ENCODE measurements at regions not wholly inside any gene's neighbourhood (a gene's known extent, or its start where the extent isn't known, plus 50 kb on each side); places are given as distances from the start of the nearest gene placed in this dataset.
"Not testable (repeated sequence)": the region's sequence is repeated elsewhere in the genome, so short reads cannot be mapped to it uniquely, and the experiment has no call there.

GRCh38 chr9:66837242-66837937 lies 63.1 kb upstream of the ZNF658 start:
- not testable (repeated sequence) for H3K9me3 Mint-ChIP-seq; H3K4me3 Mint-ChIP-seq; H3K27me3 Mint-ChIP-seq; DNase-seq; ATAC-seq (replicated peaks); H3K4me1 Mint-ChIP-seq; H3K27ac Mint-ChIP-seq; H3K36me3 Mint-ChIP-seq

All from stimulated activated naive B cell treated with anti-CD40 and anti-IgM and Interleukin-4, amounts not matched to agents 10 μg/mL and 1 μg/mL and 100 μg/mL, for 72 hours (primary cell).